Hematopoietic multipotent progenitor cell treated with erythropoietin and hydrocortisone succinate and interleukin-3 and kit ligand, for 6 days (in vitro differentiated cells): ENCODE measurements at regions not wholly inside any gene's neighbourhood (a gene's known extent, or its start where the extent isn't known, plus 50 kb on each side); places are given as distances from the start of the nearest gene placed in this dataset.
"Not testable (repeated sequence)": the region's sequence is repeated elsewhere in the genome, so short reads cannot be mapped to it uniquely, and the experiment has no call there.

ENCODE experiments used
- DNase-seq: peaks from one replicate; pipeline ENCODE4 v3.0.0-alpha.2; 2015

DNA sequence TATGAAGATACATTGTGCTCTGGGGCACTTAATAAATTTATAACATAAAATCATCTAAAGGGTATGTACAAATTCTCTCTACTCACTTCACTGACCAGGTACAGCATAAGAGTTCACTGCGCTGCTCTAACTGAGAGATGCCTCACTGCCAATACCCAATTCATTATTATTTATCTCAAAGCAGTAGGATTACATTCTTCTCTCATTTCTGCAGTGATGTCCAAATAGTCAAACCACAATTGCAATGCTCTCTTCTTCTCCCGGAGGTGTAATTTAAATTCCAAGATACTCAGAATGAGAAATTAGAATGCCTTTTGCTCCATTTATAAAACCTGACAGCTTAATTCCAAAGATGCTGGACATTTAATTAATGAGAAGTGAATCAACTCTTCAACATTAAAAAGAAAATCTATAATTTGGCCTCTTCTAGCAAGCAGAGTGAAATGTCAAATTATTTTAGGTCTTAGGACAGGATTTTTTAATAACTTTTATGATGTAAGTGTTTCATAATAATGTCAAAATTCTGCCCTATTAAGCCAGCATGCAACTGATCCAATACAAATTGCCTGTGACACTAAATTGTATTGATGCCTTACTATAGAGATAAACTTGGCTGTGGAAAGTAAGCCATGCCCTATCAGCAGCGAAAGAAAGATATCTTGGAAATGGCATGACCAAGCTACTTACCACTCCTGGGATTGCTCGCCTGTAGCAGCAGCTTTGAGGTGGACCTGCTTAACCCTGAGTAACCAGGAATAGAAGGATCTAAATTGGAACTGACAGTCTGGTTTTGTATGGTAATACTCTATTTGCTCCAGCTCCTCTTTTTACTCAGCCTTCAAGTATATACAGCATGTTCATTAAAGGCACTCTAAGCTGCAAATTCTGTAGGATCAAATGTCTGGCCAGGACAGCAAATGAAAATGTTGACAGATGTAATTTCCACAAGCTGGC is 374.2 kb upstream of the TYRP1 start:
- DNase-seq, result no peak

GRCh38 chr9:12329623-12329985 is 363.6 kb upstream of the TYRP1 start:
- DNase-seq, result no peak

- not testable (repeated sequence) for DNase-seq
Measured at GRCh38 chr9:12333966-12334365, 359.2 kb upstream of the TYRP1 start.

DNA sequence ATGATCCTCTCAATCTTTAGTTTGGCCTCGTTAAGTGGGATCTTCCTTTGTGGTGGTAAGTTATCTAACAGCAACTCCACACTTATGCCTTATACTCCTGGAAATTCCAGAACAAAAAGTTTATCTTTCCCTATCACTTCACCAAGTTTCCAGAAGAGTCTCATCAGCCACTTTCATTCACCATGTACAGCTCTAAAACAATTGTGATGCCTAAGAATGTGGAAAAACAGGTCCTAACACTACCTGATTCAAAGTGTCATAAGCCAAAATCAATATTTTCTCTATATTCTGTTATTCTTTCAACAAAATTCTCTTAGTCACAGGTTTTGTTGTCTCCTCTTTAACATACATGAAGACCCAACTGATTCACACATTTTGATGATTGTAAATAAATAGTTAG is 342.4 kb upstream of the TYRP1 start:
- DNase-seq, result no peak

- DNase-seq, result no peak
Measured at GRCh38 chr9:12351293-12352044, 341.7 kb upstream of the TYRP1 start.

- no peak for DNase-seq
Measured at GRCh38 chr9:12352045-12352315, 341.2 kb upstream of the TYRP1 start.

GRCh38 chr9:12363439-12363838 is 329.7 kb upstream of the TYRP1 start:
- no peak for DNase-seq

- no peak for DNase-seq
Measured at GRCh38 chr9:12368569-12368968, 324.6 kb upstream of the TYRP1 start.

DNA sequence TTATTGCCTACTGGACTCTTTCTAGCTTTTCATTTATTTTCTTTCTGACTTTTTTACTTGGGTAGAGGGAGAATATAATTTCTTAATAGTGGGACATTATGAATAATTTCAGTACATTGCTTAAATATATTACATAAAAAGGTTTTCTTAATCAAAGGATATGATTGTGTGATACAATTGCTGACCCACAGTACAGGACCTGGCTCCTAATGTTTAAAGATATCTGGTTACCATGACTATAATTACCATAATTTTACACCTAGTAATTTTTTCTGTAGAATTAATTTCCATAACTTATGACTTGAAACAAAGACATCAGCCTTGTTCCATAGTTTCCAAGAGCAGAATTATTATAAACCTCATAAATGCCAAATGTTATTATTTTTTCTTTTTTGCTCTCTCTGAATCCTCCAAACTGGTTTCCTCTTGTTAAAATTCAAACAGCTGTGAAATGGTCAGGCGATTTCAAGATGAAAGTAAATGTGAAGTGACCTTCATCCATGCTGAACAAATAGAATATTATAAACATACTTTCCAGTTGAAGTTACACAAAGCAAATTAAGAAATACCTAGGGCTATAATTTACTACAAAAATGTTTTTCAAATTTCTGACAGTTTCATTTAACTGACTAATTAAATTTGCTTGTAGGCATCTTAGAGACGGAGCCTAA is 301.2 kb upstream of the TYRP1 start:
- DNase-seq, result no peak

- no peak for DNase-seq
Measured at GRCh38 chr9:12394105-12394504, 299.1 kb upstream of the TYRP1 start.

GRCh38 chr9:12403721-12404120 is 289.5 kb upstream of the TYRP1 start:
- no peak for DNase-seq

DNA sequence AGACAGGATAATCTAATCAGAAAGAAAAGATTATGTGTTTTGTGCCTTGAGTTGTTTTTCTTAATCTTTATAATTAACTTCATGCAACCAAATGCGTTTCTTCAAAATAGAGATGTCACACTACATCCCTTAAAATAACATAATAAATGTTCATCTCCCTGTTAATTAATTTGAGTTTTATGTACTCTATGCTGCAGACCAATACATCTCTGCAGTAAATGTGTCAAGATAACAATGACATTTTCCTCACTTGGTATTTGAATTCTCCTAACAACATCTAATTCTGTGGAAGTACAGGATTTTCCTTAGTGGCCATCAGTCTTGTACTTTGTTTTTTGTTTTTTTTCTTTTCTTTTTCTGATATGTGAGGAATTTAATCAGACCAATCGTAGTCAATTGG is 279.2 kb upstream of the TYRP1 start:
- DNase-seq, result no peak

GRCh38 chr9:12414514-12414913 is 278.7 kb upstream of the TYRP1 start:
- no peak for DNase-seq

DNA sequence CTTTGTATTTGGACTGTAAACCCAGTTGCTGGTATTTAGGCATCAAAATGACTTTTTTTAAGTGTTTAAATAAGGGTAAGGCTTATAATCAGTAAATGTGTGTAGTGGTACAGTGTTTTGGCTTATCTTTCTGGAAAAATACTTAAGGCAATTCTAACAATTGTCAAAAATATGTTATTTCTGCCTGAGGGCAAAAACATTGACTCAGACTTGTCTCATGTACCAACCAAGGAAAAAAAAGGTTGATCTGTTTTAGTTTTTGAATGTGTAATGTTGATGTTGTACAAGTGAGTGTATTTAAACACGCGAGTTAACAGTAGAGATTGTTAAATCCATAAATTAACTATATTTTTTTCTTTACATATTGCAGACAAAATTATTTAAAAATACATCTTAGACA is 277.8 kb upstream of the TYRP1 start:
- no peak for DNase-seq

DNA sequence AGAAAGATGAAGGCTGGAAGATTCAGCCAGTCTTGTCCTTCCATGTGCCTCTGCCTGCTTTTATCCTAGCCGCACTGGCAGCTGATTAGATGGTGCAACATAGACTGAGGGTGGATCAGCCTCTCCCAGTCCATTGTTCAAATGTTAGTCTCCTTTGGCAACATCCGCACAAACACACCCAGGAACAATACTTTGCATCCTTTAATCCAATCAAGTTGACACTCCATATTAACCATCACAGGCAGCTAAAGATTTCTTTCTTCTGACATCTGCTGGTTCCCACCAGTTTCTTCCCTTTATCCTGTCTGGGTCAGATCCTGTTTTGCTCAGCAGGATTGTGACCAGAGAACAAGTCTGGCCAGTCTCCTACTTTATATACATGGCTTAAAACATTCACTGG is 276.5 kb upstream of the TYRP1 start:
- DNase-seq, result no peak

DNA sequence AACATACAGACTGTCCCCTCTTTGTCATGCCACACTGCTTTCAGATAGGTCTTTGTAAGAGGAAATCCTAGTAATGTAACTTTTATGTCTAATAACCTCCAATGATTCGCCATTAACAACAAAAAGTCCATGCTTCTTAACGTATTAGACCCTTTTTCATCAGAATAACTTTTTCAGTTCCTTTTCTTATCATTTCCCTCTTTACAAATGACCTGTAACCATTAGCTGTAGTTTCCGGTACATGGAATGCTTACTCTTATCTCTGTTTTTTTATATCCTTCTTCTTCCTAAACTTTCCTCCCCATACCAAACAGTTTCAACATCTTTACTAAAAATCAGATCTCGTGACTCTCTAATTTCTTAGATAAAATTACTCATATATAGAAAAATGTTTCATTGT is 268.9 kb upstream of the TYRP1 start:
- no peak for DNase-seq

GRCh38 chr9:12425878-12426864 is 267.0 kb upstream of the TYRP1 start:
- peak; percentile 1 for DNase-seq

GRCh38 chr9:12439267-12439666 is 253.9 kb upstream of the TYRP1 start:
- DNase-seq, result no peak

DNA sequence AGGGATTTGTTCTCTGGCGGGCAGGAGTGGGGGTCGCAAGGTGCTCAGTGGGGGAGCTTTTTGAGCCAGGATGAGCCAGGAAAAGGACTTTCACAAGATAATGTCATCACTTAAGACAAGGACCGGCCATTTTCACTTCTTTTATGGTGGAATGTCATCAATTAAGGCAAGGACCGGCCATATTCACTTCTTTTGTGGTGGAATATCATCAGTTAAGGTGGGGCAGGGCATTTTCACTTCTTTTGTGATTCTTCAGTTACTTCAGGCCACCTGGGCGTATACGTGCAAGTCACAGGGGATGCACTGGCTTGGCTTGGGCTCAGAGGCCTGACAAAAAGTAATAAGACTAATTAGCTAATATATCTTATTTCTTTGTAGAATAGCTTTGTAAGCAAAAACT is 252.1 kb upstream of the TYRP1 start:
- DNase-seq, result not testable (repeated sequence)

GRCh38 chr9:12441506-12441905 is 251.7 kb upstream of the TYRP1 start:
- no peak for DNase-seq

GRCh38 chr9:12448246-12448645 is 244.9 kb upstream of the TYRP1 start:
- DNase-seq, result no peak

DNA sequence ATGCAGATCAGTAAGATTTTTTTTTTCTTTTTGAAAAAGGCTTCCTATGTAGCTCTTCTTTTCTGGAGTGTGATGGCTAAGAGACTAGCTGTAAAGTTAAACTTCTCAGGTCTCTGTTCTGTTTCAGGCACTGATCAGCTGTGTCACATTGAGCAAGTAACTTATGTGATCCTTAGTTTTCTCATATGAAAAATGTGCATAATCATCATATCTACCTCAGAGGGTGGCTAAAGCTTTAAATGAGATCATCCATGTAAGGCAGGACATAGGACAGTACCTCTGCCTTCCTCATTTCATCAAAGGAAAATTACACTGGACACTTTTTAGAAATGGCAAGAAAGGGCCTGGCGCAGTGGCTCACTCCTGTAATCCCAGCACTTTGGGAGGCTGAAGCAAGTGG is 235.9 kb upstream of the TYRP1 start:
- no peak for DNase-seq
